Bronchial epithelial cell (primary cell): ENCODE measurements at regions not wholly inside any gene's neighbourhood (a gene's known extent, or its start where the extent isn't known, plus 50 kb on each side); places are given as distances from the start of the nearest gene placed in this dataset.
"Not testable (repeated sequence)": the region's sequence is repeated elsewhere in the genome, so short reads cannot be mapped to it uniquely, and the experiment has no call there.

Experiments
- DNase-seq: peaks from one replicate; pipeline ENCODE4 v3.0.0-alpha.2; 2010; ENCODE audit warnings: low read depth
- FAIRE-seq: peaks from 2 replicates; lab custom pipeline; 2011; peaks lifted over from hg19 to GRCh38; lab: Jason Lieb, UNC
- H3K27me3 ChIP-seq: 2 replicates; pipeline ENCODE4 v1.5.1; 2011; ENCODE audit warnings: low read length; ENCODE audit not compliant: control insufficient read depth, insufficient read depth
- H3K36me3 ChIP-seq: 2 replicates; pipeline ENCODE4 v1.5.1; 2011; ENCODE audit warnings: low read length; ENCODE audit not compliant: control insufficient read depth, insufficient read depth
- H3K4me3 ChIP-seq: 2 replicates; pipeline ENCODE4 v1.5.1; 2011; ENCODE audit warnings: mild to moderate bottlenecking, low read depth, low read length, control low read depth
- TF ChIP-seq, protein P1 (sequence below): IDR thresholded peaks from 2 replicates; pipeline ENCODE4 v1.5.1; 2011; ENCODE audit warnings: mild to moderate bottlenecking, moderate library complexity, low read length, control low read depth, inconsistent platforms; ENCODE audit not compliant: insufficient read depth, severe bottlenecking

- TF ChIP-seq, protein P1, sequence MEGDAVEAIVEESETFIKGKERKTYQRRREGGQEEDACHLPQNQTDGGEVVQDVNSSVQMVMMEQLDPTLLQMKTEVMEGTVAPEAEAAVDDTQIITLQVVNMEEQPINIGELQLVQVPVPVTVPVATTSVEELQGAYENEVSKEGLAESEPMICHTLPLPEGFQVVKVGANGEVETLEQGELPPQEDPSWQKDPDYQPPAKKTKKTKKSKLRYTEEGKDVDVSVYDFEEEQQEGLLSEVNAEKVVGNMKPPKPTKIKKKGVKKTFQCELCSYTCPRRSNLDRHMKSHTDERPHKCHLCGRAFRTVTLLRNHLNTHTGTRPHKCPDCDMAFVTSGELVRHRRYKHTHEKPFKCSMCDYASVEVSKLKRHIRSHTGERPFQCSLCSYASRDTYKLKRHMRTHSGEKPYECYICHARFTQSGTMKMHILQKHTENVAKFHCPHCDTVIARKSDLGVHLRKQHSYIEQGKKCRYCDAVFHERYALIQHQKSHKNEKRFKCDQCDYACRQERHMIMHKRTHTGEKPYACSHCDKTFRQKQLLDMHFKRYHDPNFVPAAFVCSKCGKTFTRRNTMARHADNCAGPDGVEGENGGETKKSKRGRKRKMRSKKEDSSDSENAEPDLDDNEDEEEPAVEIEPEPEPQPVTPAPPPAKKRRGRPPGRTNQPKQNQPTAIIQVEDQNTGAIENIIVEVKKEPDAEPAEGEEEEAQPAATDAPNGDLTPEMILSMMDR, result no peak
- H3K4me3 ChIP-seq, result no peak overlapping the region
- FAIRE-seq (no peak), DNase-seq (no peak)
- no peaks in the 10 kb centered on the region for H3K27me3 ChIP-seq
- H3K36me3 ChIP-seq, result no peaks in the 10 kb centered on the region
Measured at GRCh38 chr2:125330133-125330532, 1305.0 kb downstream of the CNTNAP5 start.

DNA sequence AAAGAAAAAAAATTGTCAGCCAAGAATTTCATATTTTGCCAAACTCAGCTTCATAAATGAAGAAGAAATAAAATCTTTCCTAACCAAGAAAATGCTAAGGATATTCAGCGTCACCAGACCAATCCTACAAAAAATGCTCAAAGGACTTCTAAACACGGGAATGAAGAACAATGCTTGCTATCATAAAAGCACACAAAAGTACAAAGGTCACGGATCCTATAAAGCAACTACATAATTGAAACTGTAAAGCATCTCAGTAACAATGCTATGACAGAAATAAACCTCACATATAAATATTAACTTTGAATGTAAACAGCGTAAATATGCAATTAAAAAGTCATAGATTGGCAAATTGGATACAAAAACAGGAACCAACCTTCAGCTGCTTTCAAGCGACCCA, 1314.6 kb upstream of the GYPC start:
- DNase-seq (no peak), FAIRE-seq (no peak)
- H3K36me3 ChIP-seq, result no peaks in the 10 kb centered on the region
- TF ChIP-seq, protein P1, result no peak
- H3K4me3 ChIP-seq, result no peak overlapping the region
- no peaks in the 10 kb centered on the region for H3K27me3 ChIP-seq

- DNase-seq, H3K27me3 ChIP-seq, H3K36me3 ChIP-seq, FAIRE-seq, H3K4me3 ChIP-seq: not testable (repeated sequence)
Measured at GRCh38 chr2:125353542-125353941, 1302.4 kb upstream of the GYPC start.

- H3K36me3 ChIP-seq, result no peaks in the 10 kb centered on the region
- no peak for DNase-seq
- FAIRE-seq, result no peak
Measured at GRCh38 chr2:125364192-125364983, 1291.6 kb upstream of the GYPC start.

DNA sequence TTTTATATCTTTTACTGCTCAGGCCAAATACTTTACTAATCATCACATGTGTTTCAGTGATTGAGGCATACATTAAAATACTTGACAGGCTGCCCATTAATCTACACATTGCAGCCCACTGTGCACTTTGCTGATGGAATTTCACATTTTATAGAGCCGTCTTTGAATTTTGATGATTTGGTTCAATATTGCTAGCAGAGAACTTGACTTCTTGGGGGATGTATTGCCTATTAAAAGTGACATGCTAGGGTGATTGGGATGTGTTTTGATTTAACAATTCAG, 1291.0 kb upstream of the GYPC start:
- TF ChIP-seq, protein P1, result no peak
- no peak for FAIRE-seq
- no peak for DNase-seq

More at GRCh38 chr2:125364192-125364983, 1291.6 kb upstream of the GYPC start:
- TF ChIP-seq, protein P1, result no peak
- no peaks in the 10 kb centered on the region for H3K27me3 ChIP-seq
- no peak overlapping the region for H3K4me3 ChIP-seq

GRCh38 chr2:125371867-125372266, 1284.1 kb upstream of the GYPC start:
- Histone ChIP-seq H3K36me3 (no peaks in the 10 kb centered on the region), H3K27me3 (no peaks in the 10 kb centered on the region), H3K4me3 (no peak overlapping the region)
- TF ChIP-seq, protein P1, result no peak
- FAIRE-seq, result no peak
- no peak for DNase-seq

More for the DNA sequence above, 1291.0 kb upstream of the GYPC start:
- no peaks in the 10 kb centered on the region for H3K27me3 ChIP-seq
- no peaks in the 10 kb centered on the region for H3K36me3 ChIP-seq
- H3K4me3 ChIP-seq, result no peak overlapping the region
